Esophagus (tissue), 2 donors: ENCODE measurements at regions not wholly inside any gene's neighbourhood (a gene's known extent, or its start where the extent isn't known, plus 50 kb on each side); places are given as distances from the start of the nearest gene placed in this dataset.

ENCODE experiments used
- H3K27ac ChIP-seq, 2 donors: one replicate each; pipeline ENCODE4 v1.5.1; 2013; ENCODE audit warnings: low read depth in 2 of 2, mild to moderate bottlenecking in 2 of 2, inconsistent platforms in 1 of 2, low read length in 1 of 2, moderate library complexity in 1 of 2
- H3K27me3 ChIP-seq, 2 donors: one replicate each; pipeline ENCODE4 v1.6.1; 2013; ENCODE audit warnings: low read length in 2 of 2, control low read depth in 1 of 2, mild to moderate bottlenecking in 1 of 2; ENCODE audit not compliant: insufficient read depth in 2 of 2, control insufficient read depth in 1 of 2
- H3K36me3 ChIP-seq, 2 donors: one replicate each; pipeline ENCODE4 v1.6.1; 2013; ENCODE audit warnings: low read length in 1 of 2; ENCODE audit not compliant: control insufficient read depth in 2 of 2, insufficient read depth in 2 of 2
- H3K4me1 ChIP-seq, 2 donors: one replicate each; pipeline ENCODE4 v1.6.1; 2013; ENCODE audit warnings: low read length in 1 of 2; ENCODE audit not compliant: control insufficient read depth in 2 of 2, insufficient read depth in 2 of 2
- H3K4me3 ChIP-seq, 2 donors: one replicate each; pipeline ENCODE4 v1.5.1; 2013; ENCODE audit warnings: low read length in 2 of 2, mild to moderate bottlenecking in 2 of 2, low read depth in 1 of 2, moderate library complexity in 1 of 2
- H3K9me3 ChIP-seq, 2 donors: one replicate each; pipeline ENCODE4 v1.6.1; 2013; ENCODE audit warnings: mild to moderate bottlenecking in 2 of 2, low read depth in 1 of 2, low read length in 1 of 2, moderate library complexity in 1 of 2; ENCODE audit not compliant: control insufficient read depth in 2 of 2, insufficient read depth in 1 of 2
- WGBS, 2 donors: extraction: QIAGEN DNeasy Blood & Tissue Kit; methylation state at CpG; one replicate each; pipeline ENCODE4 v1.1.7; 2013; 5-methylcytosine and 5-hydroxymethylcytosine counted together
- donor health status: healthy with polysubstance abuse.
- donor health status: Bipolar disorder and iron deficiency.

- no peak overlapping the region for H3K27ac ChIP-seq
- H3K27me3 ChIP-seq = no peaks in the 10 kb centered on the region
- H3K4me3 ChIP-seq = no peak overlapping the region
- no peaks in the 10 kb centered on the region for H3K36me3 ChIP-seq
- 85 to 86% methylated on average over 4 of the region's 4 CpGs for WGBS, 2 donors
- H3K9me3 ChIP-seq = peaks cover 0 to 3% of the 10 kb centered on the region in 2 donors
- H3K4me1 ChIP-seq = peaks cover 0 to 3% of the 10 kb centered on the region in 2 donors
Observed at GRCh38 chr16:73739049-73739769, 557.4 kb upstream of the PSMD7 start.

GRCh38 chr16:73738266-73738665, 558.3 kb upstream of the PSMD7 start:
- WGBS, 2 donors = 83 to 87% methylated on average over 4 of the region's 4 CpGs
- Histone ChIP-seq H3K36me3 (no peaks in the 10 kb centered on the region), H3K9me3 (peaks cover 0 to 3% of the 10 kb centered on the region in 2 donors), H3K27me3 (no peaks in the 10 kb centered on the region), H3K4me1 (peaks cover 0 to 3% of the 10 kb centered on the region in 2 donors), H3K4me3 (no peak overlapping the region), H3K27ac (no peak overlapping the region)

- WGBS, 2 donors = 60 to 67% methylated on average over 3 of the region's 3 CpGs
- no peaks in the 10 kb centered on the region for H3K36me3 ChIP-seq
- H3K4me1 ChIP-seq = peaks cover 0 to 3% of the 10 kb centered on the region in 2 donors
- H3K9me3 ChIP-seq = peaks cover 0 to 3% of the 10 kb centered on the region in 2 donors
- H3K27me3 ChIP-seq = no peaks in the 10 kb centered on the region
- no peak overlapping the region for H3K4me3 ChIP-seq
- H3K27ac ChIP-seq = no peak overlapping the region
Observed at GRCh38 chr16:73737637-73738036, 559.0 kb upstream of the PSMD7 start.

GRCh38 chr16:73735954-73736353, 560.7 kb upstream of the PSMD7 start:
- Histone ChIP-seq H3K4me1 (peaks cover 0 to 3% of the 10 kb centered on the region in 2 donors), H3K4me3 (no peak overlapping the region), H3K36me3 (no peaks in the 10 kb centered on the region), H3K27ac (no peak overlapping the region), H3K9me3 (peaks cover 0 to 3% of the 10 kb centered on the region in 2 donors), H3K27me3 (no peaks in the 10 kb centered on the region)
- WGBS, 2 donors = 86 to 95% methylated on average over 1 of the region's 1 CpG

- Histone ChIP-seq H3K36me3 (no peaks in the 10 kb centered on the region), H3K4me3 (no peak overlapping the region), H3K27me3 (no peaks in the 10 kb centered on the region), H3K27ac (no peak overlapping the region), H3K4me1 (peaks cover 0 to 3% of the 10 kb centered on the region in 2 donors), H3K9me3 (peaks cover 0 to 3% of the 10 kb centered on the region in 2 donors)
- 40 to 43% methylated on average over 3 of the region's 3 CpGs for WGBS, 2 donors
Observed at GRCh38 chr16:73735018-73735417, 561.6 kb upstream of the PSMD7 start.

- WGBS, 2 donors = 88 to 93% methylated on average over 2 of the region's 2 CpGs
- Histone ChIP-seq H3K9me3 (no peaks in the 10 kb centered on the region), H3K27me3 (no peaks in the 10 kb centered on the region), H3K36me3 (no peaks in the 10 kb centered on the region), H3K27ac (no peak overlapping the region), H3K4me3 (no peak overlapping the region), H3K4me1 (peaks cover 0 to 3% of the 10 kb centered on the region in 2 donors)
Observed at GRCh38 chr16:73732681-73733080, 563.9 kb upstream of the PSMD7 start.

- H3K36me3 ChIP-seq = no peaks in the 10 kb centered on the region
- H3K4me3 ChIP-seq = no peak overlapping the region
- 72 to 75% methylated on average over 1 of the region's 1 CpG for WGBS, 2 donors
- H3K27ac ChIP-seq = no peak overlapping the region
- no peaks in the 10 kb centered on the region for H3K9me3 ChIP-seq
- H3K27me3 ChIP-seq = no peaks in the 10 kb centered on the region
- H3K4me1 ChIP-seq = peaks cover 0 to 3% of the 10 kb centered on the region in 2 donors
Observed at GRCh38 chr16:73732143-73732542, 564.5 kb upstream of the PSMD7 start.

GRCh38 chr16:73730481-73731090, 566.0 kb upstream of the PSMD7 start:
- Histone ChIP-seq H3K27me3 (no peaks in the 10 kb centered on the region), H3K4me1 (peaks cover 0 to 2% of the 10 kb centered on the region in 2 donors), H3K36me3 (no peaks in the 10 kb centered on the region), H3K9me3 (no peaks in the 10 kb centered on the region), H3K27ac (no peak overlapping the region), H3K4me3 (no peak overlapping the region)
- WGBS, 2 donors = 89 to 90% methylated on average over 15 of the region's 15 CpGs

GRCh38 chr16:73725156-73725555, 571.5 kb upstream of the PSMD7 start:
- 73 to 74% methylated on average over 3 of the region's 3 CpGs for WGBS, 2 donors
- no peaks in the 10 kb centered on the region for H3K4me1 ChIP-seq
- no peak overlapping the region for H3K4me3 ChIP-seq

GRCh38 chr16:73724503-73724902, 572.1 kb upstream of the PSMD7 start:
- Histone ChIP-seq H3K27ac (no peak overlapping the region), H3K9me3 (no peaks in the 10 kb centered on the region), H3K4me1 (no peaks in the 10 kb centered on the region)

More at GRCh38 chr16:73725156-73725555, 571.5 kb upstream of the PSMD7 start:
- H3K27me3 ChIP-seq = no peaks in the 10 kb centered on the region
- H3K36me3 ChIP-seq = no peaks in the 10 kb centered on the region
- H3K27ac ChIP-seq = no peak overlapping the region
- H3K9me3 ChIP-seq = no peaks in the 10 kb centered on the region

More at GRCh38 chr16:73724503-73724902, 572.1 kb upstream of the PSMD7 start:
- 24 to 33% methylated on average over 2 of the region's 2 CpGs for WGBS, 2 donors
- H3K36me3 ChIP-seq = no peaks in the 10 kb centered on the region
- no peak overlapping the region for H3K4me3 ChIP-seq
- H3K27me3 ChIP-seq = no peaks in the 10 kb centered on the region
